Cerebellar nuclear complex (tissue), 1 donor: ENCODE measurements at regions not wholly inside any gene's neighbourhood (a gene's known extent, or its start where the extent isn't known, plus 50 kb on each side); places are given as distances from the start of the nearest gene placed in this dataset.
"Not testable (repeated sequence)": the region's sequence is repeated elsewhere in the genome, so short reads cannot be mapped to it uniquely, and the experiment has no call there.

ENCODE experiments used
- DNase-seq, 2 experiments: peaks; one replicate each; lab custom pipeline; 2025; lab: John Stamatoyannopoulos, UW

- not testable (repeated sequence) for DNase-seq
Measured at GRCh38 chr5:96319981-96320739, 112.9 kb downstream of the PCSK1 start.

- DNase-seq, result no peak
Measured at GRCh38 chr5:96318569-96319110, 114.4 kb downstream of the PCSK1 start.

- DNase-seq, result no peak
Measured at GRCh38 chr5:96317945-96318344, 115.1 kb downstream of the PCSK1 start.

- DNase-seq, result no peak
Measured at GRCh38 chr5:96316487-96316886, 116.6 kb downstream of the PCSK1 start.

GRCh38 chr5:96316017-96316416 lies 117.0 kb downstream of the PCSK1 start:
- DNase-seq, result no peak

GRCh38 chr5:96315431-96315830 lies 117.6 kb downstream of the PCSK1 start:
- DNase-seq, result no peak

GRCh38 chr5:96312383-96312782 lies 120.7 kb downstream of the PCSK1 start:
- no peak for DNase-seq

GRCh38 chr5:96307047-96307446 lies 126.0 kb downstream of the PCSK1 start:
- not testable (repeated sequence) for DNase-seq

GRCh38 chr5:96302174-96302738 lies 130.8 kb downstream of the PCSK1 start:
- DNase-seq, result no peak

- DNase-seq, result no peak
Measured at GRCh38 chr5:96300976-96301375, 132.1 kb downstream of the PCSK1 start.

- no peak for DNase-seq
Measured at GRCh38 chr5:96297867-96298266, 135.2 kb downstream of the PCSK1 start.

- no peak for DNase-seq
Measured at GRCh38 chr5:96297290-96297689, 135.8 kb downstream of the PCSK1 start.

- no peak for DNase-seq
Measured at GRCh38 chr5:96294884-96295202, 138.2 kb downstream of the PCSK1 start.

GRCh38 chr5:96293966-96294883 lies 138.8 kb downstream of the PCSK1 start:
- no peak for DNase-seq

GRCh38 chr5:96292582-96293247 lies 140.3 kb downstream of the PCSK1 start:
- no peak for DNase-seq

- not testable (repeated sequence) for DNase-seq
Measured at GRCh38 chr5:96289287-96289686, 143.8 kb downstream of the PCSK1 start.

- no peak for DNase-seq
Measured at GRCh38 chr5:96288845-96289185, 144.2 kb downstream of the PCSK1 start.

- no peak for DNase-seq
Measured at GRCh38 chr5:96288166-96288844, 144.7 kb downstream of the PCSK1 start.

- no peak for DNase-seq
Measured at GRCh38 chr5:96287136-96287535, 145.9 kb downstream of the PCSK1 start.

- DNase-seq, result no peak
Measured at GRCh38 chr5:96285823-96286222, 147.2 kb downstream of the PCSK1 start.

- DNase-seq, result no peak
Measured at GRCh38 chr5:96284727-96285389, 148.2 kb downstream of the PCSK1 start.
